GM12878 (cell line): ENCODE measurements at regions not wholly inside any gene's neighbourhood (a gene's known extent, or its start where the extent isn't known, plus 50 kb on each side); places are given as distances from the start of the nearest gene placed in this dataset.

Source experiments
- ATAC-seq: fragments of 200-7000 bp; cut with Tn5 transposase; 3 replicates; pipeline ENCODE4 v1.9.1; 2020; ENCODE audit warnings: mild to moderate bottlenecking, moderate library complexity
- BruUV-seq: library from RNA; stranded (reverse); fragments of 400-500 nt; replicated peaks from 2 replicates; lab custom pipeline; 2021; lab: Mats Ljungman, UMichigan
- CTCF ChIA-PET: fragments of 300-600 bp; sonication (Branson Sonifier 250); formaldehyde crosslinking; extraction: SDS; loops from one replicate; lab custom pipeline; 2021; ENCODE audit warnings: inconsistent platforms; lab: Yijun Ruan, JAX
- POLR2A ChIA-PET: fragments of 350-600 bp; formaldehyde crosslinking; extraction: SDS; loops from one replicate; lab custom pipeline; 2021; ENCODE audit warnings: inconsistent platforms; lab: Charles Lee
- RAD21 ChIA-PET: fragments of 300-600 bp; sonication (Branson Sonifier 250); formaldehyde crosslinking; loops from one replicate; lab custom pipeline; 2023; ENCODE audit warnings: antibody characterized with exemption; ENCODE audit not compliant: unreplicated experiment; lab: Charles Lee
- SMC1A ChIA-PET: fragments of 300-600 bp; sonication (Branson Sonifier 250); formaldehyde crosslinking; loops from one replicate; lab custom pipeline; 2023; ENCODE audit not compliant: unreplicated experiment, uncharacterized antibody; lab: Charles Lee
- DNase-seq: peaks from one replicate; pipeline ENCODE4 v3.0.0-alpha.2; 2011; ENCODE audit warnings: low read depth, low spot score
- FAIRE-seq: peaks from 3 replicates; lab custom pipeline; 2011; peaks lifted over from hg19 to GRCh38; lab: Jason Lieb, UNC
- H2AFZ ChIP-seq: 2 replicates; pipeline ENCODE4 v1.6.0; 2011; ENCODE audit warnings: low read depth, low read length, control low read depth; ENCODE audit not compliant: control insufficient read depth
- H3K27ac ChIP-seq: 2 replicates; pipeline ENCODE4 v1.5.1; 2011; ENCODE audit warnings: control low read depth; ENCODE audit not compliant: control insufficient read depth, insufficient read depth
- H3K27me3 ChIP-seq, 2 experiments: replicated peaks in 1 of 2; 2 replicates each; pipeline versions ENCODE4 v1.6.0 to v1.6.1; 2011; ENCODE audit warnings: low read length in 1 of 2; ENCODE audit not compliant: control insufficient read depth in 2 of 2, insufficient read depth in 2 of 2
- H3K36me3 ChIP-seq, 2 experiments: 2 replicates each; pipeline ENCODE4 v1.5.1; 2011; ENCODE audit warnings: low read length in 1 of 2; ENCODE audit not compliant: control insufficient read depth in 2 of 2, insufficient read depth in 2 of 2
- H3K4me1 ChIP-seq: 2 replicates; pipeline ENCODE4 v1.6.1; 2011; ENCODE audit warnings: mild to moderate bottlenecking, low read length, moderate library complexity, mixed read lengths; ENCODE audit not compliant: control insufficient read depth, insufficient read depth
- H3K4me2 ChIP-seq: 2 replicates; pipeline ENCODE4 v1.6.0; 2011; ENCODE audit warnings: control low read depth; ENCODE audit not compliant: control insufficient read depth, insufficient read depth
- H3K4me3 ChIP-seq: fragments of 200-600 bp; sonication (generic); 2 replicates; pipeline ENCODE4 v1.5.1; 2016
- H3K79me2 ChIP-seq: 2 replicates; pipeline ENCODE4 v1.6.0; 2011; ENCODE audit warnings: low read length; ENCODE audit not compliant: control insufficient read depth, insufficient read depth
- H3K9ac ChIP-seq: 2 replicates; pipeline ENCODE4 v1.8.0; 2011; ENCODE audit warnings: low read length, control low read depth, mixed read lengths; ENCODE audit not compliant: control insufficient read depth, insufficient read depth
- H3K9me3 ChIP-seq: replicated peaks from 3 replicates; pipeline ENCODE4 v1.5.1; 2011; ENCODE audit warnings: mild to moderate bottlenecking, low read length; ENCODE audit not compliant: control insufficient read depth, insufficient read depth
- H4K20me1 ChIP-seq: 2 replicates; pipeline ENCODE4 v1.6.0; 2011; ENCODE audit not compliant: control insufficient read depth, insufficient read depth
- CEBPB ChIP-seq, 2 experiments: fragments of 150-350 bp in 1 of 2; IDR thresholded peaks; 2 replicates each; pipeline ENCODE4 v1.6.1; 2012 to 2014; ENCODE audit warnings: low read depth in 2 of 2, low read length in 2 of 2, borderline replicate concordance in 1 of 2, inconsistent platforms in 1 of 2
- MTA3 ChIP-seq: IDR thresholded peaks from 2 replicates; pipeline ENCODE4 v1.6.1; 2012; ENCODE audit warnings: low read length, inconsistent platforms, borderline replicate concordance
- SREBF1 ChIP-seq: IDR thresholded peaks from 2 replicates; pipeline ENCODE4 v1.6.1; 2012; ENCODE audit warnings: mild to moderate bottlenecking, low read length
- ZNF207 ChIP-seq: fragments of 450-650 bp; IDR thresholded peaks from 2 replicates; pipeline ENCODE4 v1.6.1; 2014; ENCODE audit warnings: antibody characterized with exemption, mild to moderate bottlenecking, borderline replicate concordance
- ZZZ3 ChIP-seq: IDR thresholded peaks from 2 replicates; pipeline ENCODE4 v1.6.1; 2011; ENCODE audit warnings: low read depth; ENCODE audit not compliant: control insufficient read depth, insufficient read length
- whole genome bisulfite sequencing: methylation state at CpG from one replicate; pipeline ENCODE4 v1.1.6; 2016; ENCODE audit warnings: low lambda C conversion rate; ENCODE audit not compliant: insufficient replicate concordance, insufficient coverage; ENCODE audit errors: missing lambda C conversion rate; 5-methylcytosine and 5-hydroxymethylcytosine counted together
- in situ Hi-C: fragments of 300-500 bp; cut with MboI; formaldehyde crosslinking; loops from 9 replicates; pipeline ENCODE4 v1.14.3; 2018; ENCODE audit warnings: mixed read lengths
- intact Hi-C: fragments of 100-400 bp; cut with micrococcal nuclease; formaldehyde crosslinking; loops from one replicate; pipeline ENCODE4 v1.14.2; 2022; ENCODE audit not compliant: unreplicated experiment
- TF ChIP-seq, protein P1 (sequence below): fragments of 450-650 bp; formaldehyde crosslinking; IDR thresholded peaks from 2 replicates; pipeline ENCODE4 v1.5.0; 2022; ENCODE audit warnings: mild to moderate bottlenecking, missing genetic modification characterization

DNA sequence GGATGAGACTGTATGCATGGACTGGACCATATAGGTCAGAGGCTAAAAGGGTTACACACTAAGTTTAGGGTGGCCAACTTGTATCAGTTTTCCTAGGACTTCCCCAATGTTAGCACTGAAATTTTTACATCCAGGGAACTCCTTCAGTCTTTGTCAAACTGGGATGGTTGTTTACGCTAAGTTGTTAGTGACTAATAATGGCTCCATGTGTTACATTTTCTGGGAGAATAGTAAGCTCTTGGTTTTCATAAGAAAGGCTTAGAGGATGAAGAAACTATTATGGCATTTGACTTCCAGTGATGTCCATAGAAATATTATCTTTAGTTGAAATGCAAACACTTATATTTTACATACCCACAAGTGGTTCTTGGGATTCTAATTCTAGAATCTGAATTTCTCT, 57.9 kb upstream of the ST3GAL6 start:
- POLR2A ChIA-PET, result no interaction called here
- no peak for DNase-seq
- no peak for FAIRE-seq
- intact Hi-C loops (loop anchor here (2.0 kb wide), 1 partner anchor 102 kb away; no protein-coding TSS in a partner anchor), in situ Hi-C loops (no loop called here)
- WGBS, result 52% methylated on average over 1 of the region's 1 CpG
- Histone ChIP-seq H3K4me2 (no peak overlapping the region), H3K9me3 (no peaks in the 10 kb centered on the region), H3K4me3 (no peak overlapping the region), H3K27me3 (no peaks in the 10 kb centered on the region), H2AFZ (no peak overlapping the region), H3K27ac (no peak overlapping the region), H3K9ac (no peak overlapping the region), H4K20me1 (no peaks in the 10 kb centered on the region), H3K4me1 (no peaks in the 10 kb centered on the region), H3K79me2 (no peaks in the 10 kb centered on the region), H3K36me3 (no peaks in the 10 kb centered on the region)
- no peak for ATAC-seq
- TF ChIP-seq CEBPB (IDR thresholded peaks at IDR 0.05; ENCODE audit: borderline replicate concordance in 1 of 2, low read depth in 2 of 2, low read length in 2 of 2) (no peak), ZZZ3 (no peak), MTA3 (no peak), SREBF1 (no peak), ZNF207 (no peak)
- TF ChIP-seq, protein P1, sequence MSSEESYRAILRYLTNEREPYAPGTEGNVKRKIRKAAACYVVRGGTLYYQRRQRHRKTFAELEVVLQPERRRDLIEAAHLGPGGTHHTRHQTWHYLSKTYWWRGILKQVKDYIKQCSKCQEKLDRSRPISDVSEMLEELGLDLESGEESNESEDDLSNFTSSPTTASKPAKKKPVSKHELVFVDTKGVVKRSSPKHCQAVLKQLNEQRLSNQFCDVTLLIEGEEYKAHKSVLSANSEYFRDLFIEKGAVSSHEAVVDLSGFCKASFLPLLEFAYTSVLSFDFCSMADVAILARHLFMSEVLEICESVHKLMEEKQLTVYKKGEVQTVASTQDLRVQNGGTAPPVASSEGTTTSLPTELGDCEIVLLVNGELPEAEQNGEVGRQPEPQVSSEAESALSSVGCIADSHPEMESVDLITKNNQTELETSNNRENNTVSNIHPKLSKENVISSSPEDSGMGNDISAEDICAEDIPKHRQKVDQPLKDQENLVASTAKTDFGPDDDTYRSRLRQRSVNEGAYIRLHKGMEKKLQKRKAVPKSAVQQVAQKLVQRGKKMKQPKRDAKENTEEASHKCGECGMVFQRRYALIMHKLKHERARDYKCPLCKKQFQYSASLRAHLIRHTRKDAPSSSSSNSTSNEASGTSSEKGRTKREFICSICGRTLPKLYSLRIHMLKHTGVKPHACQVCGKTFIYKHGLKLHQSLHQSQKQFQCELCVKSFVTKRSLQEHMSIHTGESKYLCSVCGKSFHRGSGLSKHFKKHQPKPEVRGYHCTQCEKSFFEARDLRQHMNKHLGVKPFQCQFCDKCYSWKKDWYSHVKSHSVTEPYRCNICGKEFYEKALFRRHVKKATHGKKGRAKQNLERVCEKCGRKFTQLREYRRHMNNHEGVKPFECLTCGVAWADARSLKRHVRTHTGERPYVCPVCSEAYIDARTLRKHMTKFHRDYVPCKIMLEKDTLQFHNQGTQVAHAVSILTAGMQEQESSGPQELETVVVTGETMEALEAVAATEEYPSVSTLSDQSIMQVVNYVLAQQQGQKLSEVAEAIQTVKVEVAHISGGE (CRISPR knock-in tag), result no peak
- RAD21 ChIA-PET, result interaction anchor here (1.0 kb wide), 1 partner anchor 92 kb away, joined by 3 read pairs; no protein-coding TSS in a partner anchor
- no TSS peak for BruUV-seq
- SMC1A ChIA-PET, result interaction anchor here (0.7 to 1.7 kb wide), 3 partner anchors 30 to 103 kb away, joined by 3 to 10 read pairs (median 4); no protein-coding TSS in a partner anchor
- CTCF ChIA-PET, result interaction anchor here (0.8 to 1.0 kb wide), 2 partner anchors 92 to 104 kb away, joined by 4 to 6 read pairs; no protein-coding TSS in a partner anchor
